ENCODE measurements at regions not wholly inside any gene's neighbourhood (a gene's known extent, or its start where the extent isn't known, plus 50 kb on each side); places are given as distances from the start of the nearest gene placed in this dataset.
A peak's percentile ranks its signal among the peaks of the same experiment; 100 is the strongest.
"Not testable (repeated sequence)": the region's sequence is repeated elsewhere in the genome, so short reads cannot be mapped to it uniquely, and the experiment has no call there.

DNA sequence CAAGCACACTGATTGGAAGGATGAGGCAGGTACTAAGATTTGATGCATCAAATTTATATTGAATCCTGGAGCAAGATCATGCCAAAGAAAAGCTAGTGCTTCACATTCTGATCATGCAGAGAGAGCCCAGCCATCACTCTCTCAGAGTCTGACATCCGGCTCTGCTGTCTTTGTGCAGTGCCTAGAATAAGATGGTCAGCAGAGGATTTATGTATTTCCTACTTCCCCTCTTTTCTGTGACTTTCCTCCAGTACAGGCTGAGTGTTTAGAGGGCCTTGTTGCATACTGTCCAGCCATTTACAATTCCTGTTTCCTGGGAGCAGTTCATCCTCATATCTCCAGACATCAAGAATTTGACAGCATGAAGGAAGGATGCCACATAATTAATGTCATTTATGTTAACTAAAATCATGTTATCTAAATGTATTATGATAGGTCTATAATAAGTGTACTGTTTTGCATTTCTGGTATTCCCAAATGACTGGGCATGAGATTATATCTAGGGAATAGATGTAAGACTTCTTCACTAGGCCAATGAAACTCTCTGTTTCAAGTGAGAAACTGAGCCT lies 167.6 kb downstream of the EPM2A start:
- DNase-seq (ENCODE audit: low read depth): no peak
- no peak overlapping the region for H3K4me3 ChIP-seq (ENCODE audit: low read depth, low read length)
- TF ChIP-seq, protein P1, sequence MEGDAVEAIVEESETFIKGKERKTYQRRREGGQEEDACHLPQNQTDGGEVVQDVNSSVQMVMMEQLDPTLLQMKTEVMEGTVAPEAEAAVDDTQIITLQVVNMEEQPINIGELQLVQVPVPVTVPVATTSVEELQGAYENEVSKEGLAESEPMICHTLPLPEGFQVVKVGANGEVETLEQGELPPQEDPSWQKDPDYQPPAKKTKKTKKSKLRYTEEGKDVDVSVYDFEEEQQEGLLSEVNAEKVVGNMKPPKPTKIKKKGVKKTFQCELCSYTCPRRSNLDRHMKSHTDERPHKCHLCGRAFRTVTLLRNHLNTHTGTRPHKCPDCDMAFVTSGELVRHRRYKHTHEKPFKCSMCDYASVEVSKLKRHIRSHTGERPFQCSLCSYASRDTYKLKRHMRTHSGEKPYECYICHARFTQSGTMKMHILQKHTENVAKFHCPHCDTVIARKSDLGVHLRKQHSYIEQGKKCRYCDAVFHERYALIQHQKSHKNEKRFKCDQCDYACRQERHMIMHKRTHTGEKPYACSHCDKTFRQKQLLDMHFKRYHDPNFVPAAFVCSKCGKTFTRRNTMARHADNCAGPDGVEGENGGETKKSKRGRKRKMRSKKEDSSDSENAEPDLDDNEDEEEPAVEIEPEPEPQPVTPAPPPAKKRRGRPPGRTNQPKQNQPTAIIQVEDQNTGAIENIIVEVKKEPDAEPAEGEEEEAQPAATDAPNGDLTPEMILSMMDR (conservative IDR thresholded peaks at IDR 0.05; ENCODE audit: low read depth, low read length): no peak

DNA sequence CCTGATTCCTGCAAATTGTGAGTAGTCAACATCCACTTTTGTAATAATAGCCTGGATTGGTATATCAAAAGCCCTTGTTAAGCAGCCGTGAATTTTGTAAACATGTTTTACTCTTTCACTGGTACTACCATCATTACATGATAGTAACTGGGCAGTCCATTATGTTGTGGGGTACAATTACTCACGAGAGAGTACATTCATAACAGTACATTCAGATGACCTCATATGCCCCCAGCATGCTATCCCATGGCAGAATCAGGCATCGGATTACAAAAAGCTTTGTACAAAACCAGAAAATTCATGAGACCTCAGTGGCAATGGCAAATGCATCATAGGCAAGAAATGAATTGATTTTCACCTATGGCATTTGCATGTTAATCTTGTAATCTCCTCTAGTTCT lies 166.2 kb downstream of the EPM2A start:
- TF ChIP-seq, protein P1 (conservative IDR thresholded peaks at IDR 0.05; ENCODE audit: low read depth, low read length): no peak
- no peak overlapping the region for H3K4me3 ChIP-seq (ENCODE audit: low read depth, low read length)
- peak; percentile 34 for DNase-seq (ENCODE audit: low read depth)

DNA sequence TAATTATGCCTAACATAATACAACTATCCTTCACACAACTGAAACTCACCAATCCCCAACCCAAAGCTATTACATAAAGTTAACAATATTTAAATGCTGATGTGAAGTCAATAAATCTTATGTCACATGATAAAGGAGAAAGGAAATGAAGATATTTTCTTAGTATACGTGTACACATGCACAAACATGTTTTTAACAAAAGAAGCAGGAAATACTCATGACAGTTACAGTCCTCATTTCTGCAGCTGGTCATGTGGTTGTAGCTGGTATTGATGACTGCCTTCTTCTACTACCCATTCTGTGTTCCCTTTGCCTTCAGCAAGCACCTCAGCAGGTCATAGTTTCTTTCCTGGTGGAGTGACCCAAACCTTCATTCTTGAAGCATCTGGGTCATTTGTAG lies 165.0 kb downstream of the EPM2A start:
- not testable (repeated sequence) for DNase-seq (ENCODE audit: low read depth)

DNA sequence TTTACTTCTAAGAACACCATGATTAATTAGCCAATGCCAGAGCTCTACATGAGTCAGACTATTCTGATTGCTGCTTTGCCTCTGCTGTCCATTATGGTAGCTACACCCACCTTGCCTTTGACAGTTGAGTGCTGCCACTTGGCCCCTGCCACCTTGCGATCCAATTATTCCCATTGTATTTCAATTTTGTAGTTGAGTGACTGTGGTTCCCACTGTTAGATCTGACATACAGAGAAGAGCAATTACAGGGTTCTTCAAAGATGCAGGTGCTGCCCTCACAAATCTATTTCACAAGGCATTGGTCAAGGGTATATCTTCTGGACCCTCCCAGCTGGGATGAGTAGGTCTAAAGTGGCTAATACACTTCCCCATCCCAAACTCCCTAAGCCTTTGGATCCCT lies 161.1 kb downstream of the EPM2A start:
- H3K4me3 ChIP-seq (ENCODE audit: low read depth, low read length); DNase-seq (ENCODE audit: low read depth): not testable (repeated sequence)

More for the DNA sequence above, 165.0 kb downstream of the EPM2A start:
- H3K4me3 ChIP-seq (ENCODE audit: low read depth, low read length): not testable (repeated sequence)

All from choroid plexus epithelial cell (primary cell).